ENCODE measurements at regions not wholly inside any gene's neighbourhood (a gene's known extent, or its start where the extent isn't known, plus 50 kb on each side); places are given as distances from the start of the nearest gene placed in this dataset.

DNA sequence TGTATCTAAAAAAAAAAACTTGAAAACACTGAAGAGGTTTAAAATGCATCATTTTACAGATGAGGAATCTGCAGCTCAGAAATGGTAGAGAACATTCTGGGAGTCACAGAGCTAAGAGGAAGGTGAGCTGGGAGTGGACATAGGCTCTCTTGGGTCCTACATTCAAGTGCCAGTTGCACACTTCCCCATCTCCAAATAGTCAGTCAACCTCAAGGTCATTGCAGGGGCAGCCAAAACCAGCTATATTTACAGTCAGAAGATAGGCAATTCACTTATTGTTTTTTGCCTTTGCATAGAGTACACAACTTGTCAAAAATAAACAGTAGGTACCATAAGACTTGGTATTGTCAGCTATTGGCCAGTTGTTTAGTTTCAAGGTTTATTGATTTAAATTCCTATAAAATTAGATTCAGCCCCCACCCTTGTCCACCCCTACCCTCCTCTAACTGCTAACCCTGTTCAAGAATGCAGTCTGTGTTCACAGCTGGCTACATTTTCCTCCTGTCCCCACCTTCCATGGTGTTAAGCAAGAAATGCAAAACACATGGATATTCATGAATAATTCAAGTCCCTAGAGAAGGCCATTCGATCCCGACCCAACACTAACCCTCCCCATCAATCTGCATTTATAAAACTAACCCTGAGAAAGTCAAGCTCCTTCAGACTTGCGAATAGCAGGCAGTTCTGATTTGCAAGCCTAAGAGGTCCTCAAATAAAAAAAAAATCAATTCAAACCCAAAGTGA lies 567.0 kb upstream of the MCTP2 start:
- FAIRE-seq: no peak
- intact Hi-C loops (cut with DNase I): no loop called here
- H3K9me3 ChIP-seq (ENCODE audit: control insufficient read depth in 2 of 3, insufficient read depth in 1 of 3, low read length in 3 of 3): no peaks in the 10 kb centered on the region

DNA sequence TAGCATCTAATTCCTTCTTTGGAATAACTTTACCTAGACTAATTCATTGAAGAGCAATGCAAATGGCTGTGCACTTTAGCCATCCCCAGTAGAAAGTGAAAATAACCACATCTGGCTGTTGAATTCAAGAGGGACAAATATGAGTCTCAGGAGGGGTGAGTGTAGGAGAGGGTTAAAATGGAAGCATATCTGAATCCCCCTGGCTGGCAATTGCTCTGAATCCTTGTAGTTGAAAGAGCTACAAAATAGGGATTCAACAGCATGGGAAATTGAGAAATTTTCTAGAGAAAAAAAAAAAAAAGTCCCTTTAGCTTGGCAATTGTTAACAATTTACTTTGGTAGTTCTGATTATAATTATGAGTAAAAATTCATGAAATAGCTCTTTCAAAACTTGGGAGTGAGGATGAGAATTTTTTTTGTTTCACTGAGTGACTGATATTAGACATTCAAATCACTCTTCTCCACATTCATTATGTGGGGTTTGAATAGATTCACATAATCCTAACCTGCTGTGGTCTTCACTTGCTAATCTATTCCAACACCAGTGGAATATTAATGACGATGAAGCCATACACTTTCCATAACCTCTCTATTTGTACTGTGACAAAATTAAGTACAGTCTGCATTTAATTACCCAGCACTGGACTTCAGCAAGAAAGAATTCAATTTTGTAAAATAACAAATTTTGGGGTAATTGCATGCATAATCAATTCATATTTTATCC lies 569.0 kb upstream of the MCTP2 start:
- no peak overlapping the region for H3K9ac ChIP-seq (ENCODE audit: low read length in 3 of 3)
- H3K9me3 ChIP-seq (ENCODE audit: control insufficient read depth in 2 of 3, insufficient read depth in 1 of 3, low read length in 3 of 3): no peaks in the 10 kb centered on the region
- no peak for FAIRE-seq
- H3K27ac ChIP-seq (ENCODE audit: low read depth in 2 of 2, low read length in 2 of 2): no peak overlapping the region
- H3K27me3 ChIP-seq (ENCODE audit: control insufficient read depth, insufficient read depth, low read length): no peaks in the 10 kb centered on the region
- TF ChIP-seq, protein P1, sequence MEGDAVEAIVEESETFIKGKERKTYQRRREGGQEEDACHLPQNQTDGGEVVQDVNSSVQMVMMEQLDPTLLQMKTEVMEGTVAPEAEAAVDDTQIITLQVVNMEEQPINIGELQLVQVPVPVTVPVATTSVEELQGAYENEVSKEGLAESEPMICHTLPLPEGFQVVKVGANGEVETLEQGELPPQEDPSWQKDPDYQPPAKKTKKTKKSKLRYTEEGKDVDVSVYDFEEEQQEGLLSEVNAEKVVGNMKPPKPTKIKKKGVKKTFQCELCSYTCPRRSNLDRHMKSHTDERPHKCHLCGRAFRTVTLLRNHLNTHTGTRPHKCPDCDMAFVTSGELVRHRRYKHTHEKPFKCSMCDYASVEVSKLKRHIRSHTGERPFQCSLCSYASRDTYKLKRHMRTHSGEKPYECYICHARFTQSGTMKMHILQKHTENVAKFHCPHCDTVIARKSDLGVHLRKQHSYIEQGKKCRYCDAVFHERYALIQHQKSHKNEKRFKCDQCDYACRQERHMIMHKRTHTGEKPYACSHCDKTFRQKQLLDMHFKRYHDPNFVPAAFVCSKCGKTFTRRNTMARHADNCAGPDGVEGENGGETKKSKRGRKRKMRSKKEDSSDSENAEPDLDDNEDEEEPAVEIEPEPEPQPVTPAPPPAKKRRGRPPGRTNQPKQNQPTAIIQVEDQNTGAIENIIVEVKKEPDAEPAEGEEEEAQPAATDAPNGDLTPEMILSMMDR (IDR thresholded peaks at IDR 0.05; ENCODE audit: borderline replicate concordance, extremely low read depth, insufficient read depth): no peak
- H3K4me1 ChIP-seq (ENCODE audit: control insufficient read depth in 2 of 3, insufficient read depth in 2 of 3, low read depth in 1 of 3, low read length in 3 of 3): no peaks in the 10 kb centered on the region
- DNase-seq: no peak
- no peaks in the 10 kb centered on the region for H3K36me3 ChIP-seq (ENCODE audit: control insufficient read depth in 2 of 3, insufficient read depth in 3 of 3, low read length in 3 of 3)
- intact Hi-C loops (cut with DNase I): no loop called here
- no peak overlapping the region for H3K4me3 ChIP-seq (ENCODE audit: low read length in 3 of 3)

More for the DNA sequence above, 567.0 kb upstream of the MCTP2 start:
- no peak for DNase-seq
- Histone ChIP-seq H3K4me3 (ENCODE audit: low read length in 3 of 3) (no peak overlapping the region), H3K27me3 (ENCODE audit: control insufficient read depth, insufficient read depth, low read length) (no peaks in the 10 kb centered on the region), H3K4me1 (ENCODE audit: control insufficient read depth in 2 of 3, insufficient read depth in 2 of 3, low read depth in 1 of 3, low read length in 3 of 3) (no peaks in the 10 kb centered on the region), H3K9ac (ENCODE audit: low read length in 3 of 3) (no peak overlapping the region), H3K27ac (ENCODE audit: low read depth in 2 of 2, low read length in 2 of 2) (no peak overlapping the region), H3K36me3 (ENCODE audit: control insufficient read depth in 2 of 3, insufficient read depth in 3 of 3, low read length in 3 of 3) (no peaks in the 10 kb centered on the region)
- TF ChIP-seq, protein P1 (IDR thresholded peaks at IDR 0.05; ENCODE audit: borderline replicate concordance, extremely low read depth, insufficient read depth): no peak

DNA sequence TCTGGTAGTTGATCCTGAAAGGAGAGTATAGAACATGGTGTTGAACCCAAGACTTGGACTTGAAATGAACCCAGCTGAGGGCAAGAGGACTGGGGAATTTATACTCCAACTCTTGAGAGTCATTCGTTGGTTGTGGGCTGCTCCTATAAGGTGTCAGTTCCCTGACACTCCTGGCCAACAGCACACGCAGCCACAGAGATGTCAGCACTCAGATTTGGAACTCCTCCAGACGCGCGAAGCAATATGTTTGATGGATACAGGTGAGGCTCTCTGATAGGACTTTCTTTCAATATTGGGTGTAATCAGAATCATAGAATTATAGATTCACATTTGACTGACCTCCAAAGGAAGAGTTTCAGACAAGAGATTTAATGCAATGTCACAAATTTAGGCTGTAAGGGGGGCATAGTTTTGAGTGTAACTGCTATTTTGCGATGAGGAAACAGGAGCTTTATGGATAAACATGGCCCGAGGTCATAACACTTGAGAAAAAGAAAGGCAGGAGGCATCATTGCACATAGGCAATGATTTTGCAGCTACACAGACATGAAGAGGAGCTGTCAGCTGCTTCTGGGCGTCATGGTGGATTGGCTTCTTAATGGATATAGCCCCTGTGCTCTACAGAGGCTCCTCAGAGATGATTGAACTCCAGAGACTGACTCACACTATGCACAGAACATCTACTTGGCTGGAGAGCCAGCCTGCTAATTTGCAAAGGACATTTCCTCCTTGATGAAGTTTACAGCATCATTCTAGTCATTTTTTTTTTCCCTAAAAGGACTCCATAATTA lies 569.2 kb upstream of the RGMA start:
- H3K27me3 ChIP-seq (ENCODE audit: control insufficient read depth, insufficient read depth, low read length): no peaks in the 10 kb centered on the region
- no peaks in the 10 kb centered on the region for H3K36me3 ChIP-seq (ENCODE audit: control insufficient read depth in 2 of 3, insufficient read depth in 3 of 3, low read length in 3 of 3)
- TF ChIP-seq, protein P1 (IDR thresholded peaks at IDR 0.05; ENCODE audit: borderline replicate concordance, extremely low read depth, insufficient read depth): no peak
- no peak overlapping the region for H3K4me3 ChIP-seq (ENCODE audit: low read length in 3 of 3)
- no peak overlapping the region for H3K27ac ChIP-seq (ENCODE audit: low read depth in 2 of 2, low read length in 2 of 2)
- intact Hi-C loops (cut with DNase I): no loop called here
- H3K9ac ChIP-seq (ENCODE audit: low read length in 3 of 3): no peak overlapping the region
- no peak for FAIRE-seq
- H3K9me3 ChIP-seq (ENCODE audit: control insufficient read depth in 2 of 3, insufficient read depth in 1 of 3, low read length in 3 of 3): no peaks in the 10 kb centered on the region
- no peak for DNase-seq
- no peaks in the 10 kb centered on the region for H3K4me1 ChIP-seq (ENCODE audit: control insufficient read depth in 2 of 3, insufficient read depth in 2 of 3, low read depth in 1 of 3, low read length in 3 of 3)

All from kidney (tissue), 13 donors.